ENCODE measurements at regions not wholly inside any gene's neighbourhood (a gene's known extent, or its start where the extent isn't known, plus 50 kb on each side); places are given as distances from the start of the nearest gene placed in this dataset.

- no peak for TF ChIP-seq CTCF (IDR thresholded peaks at IDR 0.05; ENCODE audit: poor library complexity)
- no peak for TF ChIP-seq EZH2phosphoT487 (IDR thresholded peaks at IDR 0.05; ENCODE audit: low read depth, severe bottlenecking, unreplicated experiment)
- no peak for TF ChIP-seq EZH2 (IDR thresholded peaks at IDR 0.05; ENCODE audit: borderline replicate concordance)
Observed at GRCh38 chr1:229139331-229140118, 131.4 kb upstream of the RAB4A start.

Measured in hepatocyte (in vitro differentiated cells).